ENCODE measurements at regions not wholly inside any gene's neighbourhood (a gene's known extent, or its start where the extent isn't known, plus 50 kb on each side); places are given as distances from the start of the nearest gene placed in this dataset.

- TF ChIP-seq EZH2phosphoT487 (IDR thresholded peaks at IDR 0.05; ENCODE audit: insufficient read depth, low read depth) = no peak
- TF ChIP-seq EZH2 (IDR thresholded peaks at IDR 0.05; ENCODE audit: insufficient read depth, poor library complexity, severe bottlenecking) = no peak
Observed at GRCh38 chr5:164375051-164375450, 869.6 kb downstream of the MAT2B start.
